Amniotic stem cell (primary cell): ENCODE measurements at regions not wholly inside any gene's neighbourhood (a gene's known extent, or its start where the extent isn't known, plus 50 kb on each side); places are given as distances from the start of the nearest gene placed in this dataset.

ENCODE experiments used
- DNase-seq: peaks from one replicate; lab custom pipeline; 2025; lab: John Stamatoyannopoulos, UW

- no peak for DNase-seq
Observed at GRCh38 chr6:147135211-147135681, 69.0 kb upstream of the STXBP5 start.

DNA sequence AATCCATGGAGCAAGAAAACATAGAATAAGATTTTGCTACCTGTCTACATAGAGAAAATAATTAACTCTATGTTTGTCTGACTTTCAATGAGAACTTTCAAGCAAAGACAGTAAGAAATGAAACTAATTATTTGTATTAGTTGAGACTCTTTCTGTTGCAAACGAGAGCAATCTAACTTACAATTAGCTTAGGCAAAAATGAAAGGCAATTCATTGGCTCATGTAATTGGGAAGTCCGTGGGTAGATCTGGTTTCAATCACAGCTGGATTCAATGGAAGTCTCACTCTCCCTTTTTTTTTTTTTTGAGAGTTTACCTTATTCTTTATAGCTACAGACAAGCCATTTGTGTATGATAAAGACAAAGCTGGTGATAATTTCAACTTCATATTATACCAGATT lies 68.2 kb upstream of the STXBP5 start:
- no peak for DNase-seq

GRCh38 chr6:147137986-147138385 lies 66.2 kb upstream of the STXBP5 start:
- DNase-seq: no peak

DNA sequence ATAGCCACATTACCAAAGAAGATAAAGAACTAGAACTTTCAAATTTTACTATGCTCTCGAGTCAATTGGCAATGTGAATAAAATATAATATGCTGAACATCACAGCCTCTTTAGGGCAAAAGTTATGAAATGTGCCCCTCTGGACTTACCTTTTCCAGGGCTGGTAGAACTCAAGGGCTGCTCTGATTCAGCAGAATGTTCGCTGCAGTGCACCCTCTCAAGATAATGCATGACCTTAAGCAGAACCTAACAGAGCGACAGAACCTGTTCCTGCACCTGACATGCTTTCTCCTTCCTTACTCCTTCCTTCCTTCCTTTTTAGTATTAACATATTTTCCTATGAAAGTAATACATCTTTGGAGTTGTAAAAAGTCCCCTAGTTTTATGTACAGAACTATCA lies 65.4 kb upstream of the STXBP5 start:
- no peak for DNase-seq

DNA sequence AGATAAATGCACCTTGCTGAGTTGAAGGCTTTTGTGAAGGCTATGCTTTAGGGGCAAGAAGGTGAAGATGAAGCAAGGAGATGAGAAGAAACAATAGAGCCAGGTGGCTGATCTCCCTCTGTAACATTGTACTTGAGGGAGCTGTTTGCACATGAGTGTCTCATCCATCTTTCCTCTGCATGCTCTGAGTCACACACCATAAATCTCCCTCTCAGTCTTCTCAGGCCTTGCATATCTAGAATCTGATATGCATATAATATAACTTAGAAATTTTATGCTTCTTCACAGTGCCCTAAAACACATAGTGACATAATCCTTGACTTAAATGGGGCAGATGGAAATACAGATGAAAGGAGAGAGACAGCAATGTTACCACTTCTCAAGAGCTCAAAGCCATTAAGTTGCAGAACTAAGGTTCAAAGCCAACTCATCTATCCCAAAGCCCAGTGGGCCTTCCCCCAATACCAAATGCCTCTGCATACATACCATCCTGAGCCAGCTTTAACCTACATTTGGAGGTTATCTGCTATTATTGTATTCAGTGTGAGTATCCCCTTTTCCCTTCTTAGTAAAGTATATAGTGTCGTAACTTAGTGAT lies 62.4 kb upstream of the STXBP5 start:
- no peak for DNase-seq

DNA sequence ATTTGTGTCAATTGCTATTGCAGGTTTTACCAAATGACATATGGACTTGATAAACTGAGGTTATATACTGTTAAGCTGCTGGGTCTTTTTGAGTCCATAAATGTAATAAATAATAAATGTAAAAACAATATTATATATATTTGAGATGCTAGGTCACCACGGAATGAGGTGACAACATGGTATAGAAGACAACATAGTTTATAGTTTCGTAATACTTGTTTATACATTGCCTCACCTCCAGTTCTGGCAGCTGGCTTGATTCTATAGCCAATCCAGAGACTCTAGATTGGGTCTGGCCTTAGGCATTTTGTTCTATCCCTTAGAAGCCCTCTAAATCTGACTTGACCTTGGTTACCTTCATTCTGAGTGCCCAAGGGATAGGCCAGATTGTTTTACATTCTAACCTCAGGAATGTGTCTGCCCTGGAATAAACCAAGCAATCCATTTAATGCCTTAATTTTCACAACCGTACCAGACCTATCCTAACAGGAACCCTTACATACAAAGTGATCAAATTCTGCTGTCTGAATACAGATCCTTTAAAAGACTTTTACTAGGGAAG lies 61.5 kb upstream of the STXBP5 start:
- DNase-seq: no peak

- DNase-seq: no peak
Observed at GRCh38 chr6:147149092-147149491, 55.1 kb upstream of the STXBP5 start.

DNA sequence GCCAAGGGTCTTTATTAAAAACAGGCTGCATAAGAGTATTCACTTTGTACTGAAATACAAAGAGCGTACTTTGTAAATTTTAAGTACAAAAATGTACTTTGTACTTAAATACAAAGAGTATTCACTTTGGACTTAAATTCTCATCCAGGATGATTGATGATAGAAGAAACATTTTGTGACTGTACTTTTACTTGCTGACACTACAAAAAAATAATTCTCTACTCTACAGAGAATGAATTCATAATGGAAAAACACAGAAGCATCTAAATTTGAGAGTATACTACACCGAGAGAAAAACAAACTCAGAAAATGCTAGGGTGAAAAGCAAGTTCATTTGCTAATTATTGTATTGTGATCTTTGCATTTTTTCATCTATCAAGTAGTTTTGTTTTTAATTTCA lies 54.4 kb upstream of the STXBP5 start:
- no peak for DNase-seq

DNA sequence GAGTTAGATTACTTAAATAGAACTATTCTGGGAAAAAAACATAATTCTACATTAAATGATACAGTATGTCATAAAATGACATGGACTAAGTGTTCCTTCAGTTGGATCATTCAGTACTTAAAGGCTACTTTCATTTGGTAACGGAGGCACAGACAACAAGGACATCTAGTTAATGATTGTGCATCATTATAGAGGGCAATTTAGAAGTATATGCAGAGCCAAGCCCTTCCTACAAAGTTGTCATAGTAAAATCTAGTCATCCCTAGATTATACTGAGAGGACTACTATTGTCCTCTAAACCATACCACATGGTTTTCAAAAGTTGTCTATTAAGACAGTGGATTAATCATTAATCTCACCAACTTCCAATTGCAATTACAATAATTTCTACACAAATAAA lies 53.9 kb upstream of the STXBP5 start:
- DNase-seq: no peak
